ENCODE measurements at regions not wholly inside any gene's neighbourhood (a gene's known extent, or its start where the extent isn't known, plus 50 kb on each side); places are given as distances from the start of the nearest gene placed in this dataset.

DNA sequence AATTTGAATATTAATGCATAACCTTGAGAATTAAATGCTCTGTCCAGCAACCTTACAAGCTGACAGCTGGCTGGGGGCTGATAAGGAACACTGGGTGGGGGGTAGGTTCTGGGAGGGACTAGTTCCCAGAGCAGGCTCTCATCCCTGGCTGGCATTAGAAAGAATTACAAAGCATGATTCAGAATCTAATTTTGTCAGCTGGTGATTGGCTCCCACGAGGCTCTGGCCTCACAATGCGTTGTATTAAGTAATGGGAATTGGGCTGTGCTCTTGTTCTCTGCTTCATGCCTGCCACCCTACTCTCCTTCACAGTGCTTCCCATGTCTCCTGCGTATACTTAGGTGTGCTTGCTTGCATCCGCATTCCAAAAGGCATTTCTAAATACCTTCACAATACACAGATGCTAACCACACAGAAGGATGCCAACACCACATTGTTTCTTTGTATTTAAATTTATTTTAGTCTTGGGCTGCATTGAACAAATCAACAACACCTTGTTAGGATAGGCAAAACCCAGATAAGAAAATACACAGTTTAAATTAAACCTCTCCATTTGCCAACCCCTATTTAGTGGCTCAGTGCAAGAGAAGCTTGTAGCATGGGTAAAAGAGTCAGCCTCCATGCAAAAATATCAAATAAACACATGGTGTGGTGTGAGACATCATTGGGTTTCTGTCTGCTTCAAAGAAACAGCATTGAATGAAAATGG lies 434.5 kb upstream of the JAG1 start:
- Histone ChIP-seq H3K4me1 (peaks cover 0 to 6% (median 0%) of the 10 kb centered on the region in 4 donors), H3K27me3 (no peaks in the 10 kb centered on the region), H3K36me3 (no peaks in the 10 kb centered on the region), H3K27ac (no peak overlapping the region), H3K4me3 (no peak overlapping the region), H3K9me3 (no peaks in the 10 kb centered on the region)
- TF ChIP-seq, protein P1, sequence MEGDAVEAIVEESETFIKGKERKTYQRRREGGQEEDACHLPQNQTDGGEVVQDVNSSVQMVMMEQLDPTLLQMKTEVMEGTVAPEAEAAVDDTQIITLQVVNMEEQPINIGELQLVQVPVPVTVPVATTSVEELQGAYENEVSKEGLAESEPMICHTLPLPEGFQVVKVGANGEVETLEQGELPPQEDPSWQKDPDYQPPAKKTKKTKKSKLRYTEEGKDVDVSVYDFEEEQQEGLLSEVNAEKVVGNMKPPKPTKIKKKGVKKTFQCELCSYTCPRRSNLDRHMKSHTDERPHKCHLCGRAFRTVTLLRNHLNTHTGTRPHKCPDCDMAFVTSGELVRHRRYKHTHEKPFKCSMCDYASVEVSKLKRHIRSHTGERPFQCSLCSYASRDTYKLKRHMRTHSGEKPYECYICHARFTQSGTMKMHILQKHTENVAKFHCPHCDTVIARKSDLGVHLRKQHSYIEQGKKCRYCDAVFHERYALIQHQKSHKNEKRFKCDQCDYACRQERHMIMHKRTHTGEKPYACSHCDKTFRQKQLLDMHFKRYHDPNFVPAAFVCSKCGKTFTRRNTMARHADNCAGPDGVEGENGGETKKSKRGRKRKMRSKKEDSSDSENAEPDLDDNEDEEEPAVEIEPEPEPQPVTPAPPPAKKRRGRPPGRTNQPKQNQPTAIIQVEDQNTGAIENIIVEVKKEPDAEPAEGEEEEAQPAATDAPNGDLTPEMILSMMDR (IDR thresholded peaks at IDR 0.05) = no peak
- intact Hi-C loops (cut with DNase I; ENCODE audit: low total_unique reads) = no loop called here
- DNase-seq = no peak

- intact Hi-C loops (cut with DNase I; ENCODE audit: low total_unique reads) = no loop called here
- Histone ChIP-seq H3K4me3 (no peak overlapping the region), H3K9me3 (no peaks in the 10 kb centered on the region), H3K36me3 (no peaks in the 10 kb centered on the region), H3K4me1 (peaks cover 0 to 6% (median 0%) of the 10 kb centered on the region in 4 donors), H3K27me3 (no peaks in the 10 kb centered on the region), H3K27ac (no peak overlapping the region)
- TF ChIP-seq, protein P1 (IDR thresholded peaks at IDR 0.05) = no peak
- no peak for DNase-seq
Measured at GRCh38 chr20:11110535-11110934, 436.7 kb upstream of the JAG1 start.

- TF ChIP-seq, protein P1 (IDR thresholded peaks at IDR 0.05) = no peak
- H3K4me1 ChIP-seq = peaks cover 0 to 6% (median 0%) of the 10 kb centered on the region in 4 donors
- no peak for DNase-seq
- intact Hi-C loops (cut with DNase I; ENCODE audit: low total_unique reads) = no loop called here
- H3K9me3 ChIP-seq = no peaks in the 10 kb centered on the region
- H3K4me3 ChIP-seq = no peak overlapping the region
- no peaks in the 10 kb centered on the region for H3K27me3 ChIP-seq
- no peak overlapping the region for H3K27ac ChIP-seq
- no peaks in the 10 kb centered on the region for H3K36me3 ChIP-seq
Measured at GRCh38 chr20:11111191-11111590, 437.4 kb upstream of the JAG1 start.

GRCh38 chr20:11112832-11113231 lies 439.0 kb upstream of the JAG1 start:
- intact Hi-C loops (cut with DNase I; ENCODE audit: low total_unique reads) = no loop called here
- no peaks in the 10 kb centered on the region for H3K27me3 ChIP-seq
- peaks cover 0 to 11% (median 0%) of the 10 kb centered on the region in 4 donors for H3K4me1 ChIP-seq

DNA sequence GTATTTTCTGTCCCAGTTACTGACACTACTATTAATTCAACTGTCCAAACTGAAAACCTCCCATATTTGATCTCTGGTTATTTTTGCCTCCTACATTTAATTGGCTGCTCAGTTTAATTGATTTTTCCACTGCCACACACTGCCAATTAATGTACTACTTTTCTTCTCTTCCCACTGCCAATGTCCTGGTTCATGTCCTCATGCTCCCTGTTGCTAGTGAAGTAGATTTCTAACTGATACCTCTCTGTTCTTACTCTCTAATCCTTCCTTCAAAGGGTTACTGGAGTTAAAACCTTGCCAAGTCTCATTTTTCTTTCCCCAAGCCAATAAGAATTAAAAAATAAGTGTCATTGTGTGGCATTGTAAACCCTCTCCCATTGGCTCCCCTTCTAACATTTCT lies 440.6 kb upstream of the JAG1 start:
- Histone ChIP-seq H3K4me3 (no peak overlapping the region), H3K36me3 (no peaks in the 10 kb centered on the region), H3K9me3 (no peaks in the 10 kb centered on the region), H3K27me3 (no peaks in the 10 kb centered on the region), H3K4me1 (peaks cover 0 to 5% (median 0%) of the 10 kb centered on the region in 4 donors), H3K27ac (no peak overlapping the region)
- DNase-seq = no peak
- TF ChIP-seq, protein P1 (IDR thresholded peaks at IDR 0.05) = no peak
- intact Hi-C loops (cut with DNase I; ENCODE audit: low total_unique reads) = no loop called here

More at GRCh38 chr20:11112832-11113231, 439.0 kb upstream of the JAG1 start:
- TF ChIP-seq, protein P1 (IDR thresholded peaks at IDR 0.05) = no peak
- Histone ChIP-seq H3K9me3 (no peaks in the 10 kb centered on the region), H3K36me3 (no peaks in the 10 kb centered on the region), H3K4me3 (no peak overlapping the region), H3K27ac (no peak overlapping the region)
- DNase-seq = no peak

Measured in tibial artery (tissue), 4 donors.